ENCODE measurements at regions not wholly inside any gene's neighbourhood (a gene's known extent, or its start where the extent isn't known, plus 50 kb on each side); places are given as distances from the start of the nearest gene placed in this dataset.
"Not testable (repeated sequence)": the region's sequence is repeated elsewhere in the genome, so short reads cannot be mapped to it uniquely, and the experiment has no call there.

GRCh38 chr13:44887515-44887914, 101.8 kb downstream of the NUFIP1 start:
- no peak for DNase-seq

- DNase-seq = no peak
These were observed 105.1 kb downstream of the NUFIP1 start for GRCh38 chr13:44884076-44884729.

GRCh38 chr13:44879452-44880058, 109.7 kb downstream of the NUFIP1 start:
- DNase-seq = no peak

GRCh38 chr13:44876782-44877324, 112.4 kb downstream of the NUFIP1 start:
- DNase-seq = no peak

GRCh38 chr13:44874886-44875630, 114.2 kb downstream of the NUFIP1 start:
- DNase-seq = no peak

- no peak for DNase-seq
These were observed 115.1 kb downstream of the NUFIP1 start for GRCh38 chr13:44874176-44874575.

- DNase-seq = no peak
These were observed 115.8 kb downstream of the NUFIP1 start for GRCh38 chr13:44873461-44873860.

GRCh38 chr13:44872751-44873150, 116.5 kb downstream of the NUFIP1 start:
- no peak for DNase-seq

GRCh38 chr13:44870456-44870929, 118.8 kb downstream of the NUFIP1 start:
- no peak for DNase-seq

- DNase-seq = no peak
These were observed 120.1 kb downstream of the NUFIP1 start for GRCh38 chr13:44869167-44869566.

GRCh38 chr13:44868397-44868796, 120.9 kb downstream of the NUFIP1 start:
- no peak for DNase-seq

GRCh38 chr13:44867825-44868224, 121.4 kb downstream of the NUFIP1 start:
- DNase-seq = no peak

GRCh38 chr13:44866411-44866911, 122.8 kb downstream of the NUFIP1 start:
- DNase-seq = no peak

GRCh38 chr13:44865722-44866410, 123.4 kb downstream of the NUFIP1 start:
- DNase-seq = no peak

- not testable (repeated sequence) for DNase-seq
These were observed 125.6 kb downstream of the NUFIP1 start for GRCh38 chr13:44863641-44864040.

GRCh38 chr13:44860454-44860853, 128.8 kb downstream of the NUFIP1 start:
- no peak for DNase-seq

- no peak for DNase-seq
These were observed 131.5 kb downstream of the NUFIP1 start for GRCh38 chr13:44857736-44858135.

- DNase-seq = no peak
These were observed 132.2 kb downstream of the NUFIP1 start for GRCh38 chr13:44857061-44857460.

GRCh38 chr13:44855860-44856259, 133.4 kb downstream of the NUFIP1 start:
- no peak for DNase-seq

- DNase-seq = peak; percentile 32
These were observed 134.8 kb downstream of the NUFIP1 start for GRCh38 chr13:44854313-44855060.

- no peak for DNase-seq
These were observed 135.6 kb downstream of the NUFIP1 start for GRCh38 chr13:44853641-44854040.

All from NCI-H510A (cell line).